Activated CD4-positive, alpha-beta T cell treated with anti-CD3 and anti-CD28 coated beads for 4 hours (primary cell): ENCODE measurements at regions not wholly inside any gene's neighbourhood (a gene's known extent, or its start where the extent isn't known, plus 50 kb on each side); places are given as distances from the start of the nearest gene placed in this dataset.
"Not testable (repeated sequence)": the region's sequence is repeated elsewhere in the genome, so short reads cannot be mapped to it uniquely, and the experiment has no call there.

Experiments
- DNase-seq, 2 donors: peaks; one replicate each; pipeline ENCODE4 v3.0.0-alpha.2; 2020

DNA sequence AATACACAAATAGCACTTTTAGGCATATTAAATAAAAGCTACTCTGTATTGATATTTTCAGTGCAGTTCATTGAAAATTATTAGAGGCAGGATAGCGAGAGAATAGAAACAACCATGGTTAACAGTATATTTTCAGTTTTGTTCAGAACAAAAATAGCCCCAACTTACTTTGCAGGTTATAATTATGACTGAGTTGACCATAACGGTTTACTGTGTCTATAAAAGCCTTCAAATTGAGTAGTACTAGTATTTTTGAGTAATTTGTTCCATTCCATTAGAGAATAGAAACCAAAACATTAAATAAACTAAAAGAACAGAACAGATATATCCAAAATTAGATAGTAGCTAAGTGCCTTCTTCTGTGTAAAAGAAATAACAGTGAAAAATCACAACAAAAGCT is 1108.4 kb upstream of the PCDH20 start:
- no peak for DNase-seq

DNA sequence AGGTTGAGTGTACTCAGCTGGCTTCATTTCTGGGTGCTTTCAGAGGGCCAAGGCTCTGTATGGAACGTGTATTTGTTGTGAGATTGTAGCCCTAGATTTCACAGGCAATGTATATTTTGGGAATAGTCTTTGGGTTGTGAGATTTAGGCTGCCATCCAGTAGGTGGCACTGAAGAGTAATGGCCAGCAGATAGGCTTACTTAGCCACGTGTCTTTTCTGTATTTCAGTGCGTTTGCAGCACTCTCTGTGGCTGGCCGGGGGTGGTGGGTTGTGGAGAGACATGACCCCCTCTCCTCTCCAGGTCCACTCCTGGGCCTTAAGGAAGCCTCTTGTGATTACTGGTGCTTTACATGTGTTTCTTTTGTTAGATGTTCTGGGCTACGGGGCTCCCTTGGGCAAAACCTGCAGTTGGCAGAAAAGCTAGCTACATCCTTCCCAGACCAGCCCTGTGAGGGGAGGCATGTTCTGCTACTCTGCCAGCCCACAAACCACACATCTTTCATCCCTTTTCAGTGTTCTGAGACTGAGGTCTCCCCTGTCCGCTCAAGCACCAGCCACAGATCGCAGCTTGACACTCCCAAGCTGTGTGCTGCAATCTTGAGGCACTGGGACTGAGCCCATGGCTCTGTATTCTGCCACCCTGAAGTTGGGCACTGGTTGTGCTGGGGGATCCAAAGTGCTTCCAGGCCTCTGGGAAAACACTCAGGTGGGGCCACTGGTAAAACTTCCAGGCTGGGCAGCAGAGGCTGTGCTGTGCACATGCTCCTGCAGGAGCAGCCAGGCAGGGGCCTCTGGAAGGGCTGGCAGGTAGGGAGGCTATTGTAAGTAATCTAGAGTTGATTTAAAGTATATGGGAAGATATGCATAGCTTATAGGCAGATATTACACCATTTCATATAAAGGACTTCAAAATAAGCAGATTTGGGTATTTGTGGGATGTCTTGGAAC is 1096.8 kb upstream of the PCDH20 start:
- DNase-seq = no peak

DNA sequence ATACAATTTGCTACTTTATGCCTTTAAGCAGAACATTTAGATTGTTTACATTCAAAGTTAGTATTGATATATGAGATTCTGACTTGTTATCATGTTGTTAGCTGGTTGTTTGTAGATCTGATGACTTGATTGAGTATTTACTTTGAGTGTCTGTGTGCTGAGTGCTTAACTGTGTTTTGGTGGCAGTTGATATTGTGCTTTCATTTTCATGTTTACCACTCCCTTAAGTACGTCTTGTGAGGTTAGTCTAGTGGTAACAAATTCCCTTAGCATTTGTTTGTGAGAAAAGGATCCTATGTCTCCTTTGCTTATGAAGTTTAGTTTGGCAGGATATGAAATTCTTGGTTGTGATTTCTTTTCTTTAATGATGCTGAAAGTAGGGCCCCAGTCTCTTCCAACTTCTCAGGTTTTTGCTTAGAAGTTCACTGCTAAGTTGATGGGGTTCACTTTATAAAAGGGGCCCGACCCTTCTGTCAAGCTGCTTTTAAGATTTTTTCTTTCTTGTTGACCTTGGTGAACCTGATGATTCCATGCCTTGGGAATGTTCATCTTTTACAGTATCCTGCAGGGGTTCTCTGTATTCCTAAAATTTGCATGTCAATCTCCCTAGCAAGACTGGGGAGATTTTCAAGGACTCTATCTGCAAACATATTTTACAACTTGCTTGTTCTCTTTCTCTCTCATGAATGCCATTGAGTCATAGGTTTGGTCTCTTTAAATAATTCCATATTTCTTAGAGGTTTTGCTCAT is 1095.4 kb upstream of the PCDH20 start:
- DNase-seq = no peak

DNA sequence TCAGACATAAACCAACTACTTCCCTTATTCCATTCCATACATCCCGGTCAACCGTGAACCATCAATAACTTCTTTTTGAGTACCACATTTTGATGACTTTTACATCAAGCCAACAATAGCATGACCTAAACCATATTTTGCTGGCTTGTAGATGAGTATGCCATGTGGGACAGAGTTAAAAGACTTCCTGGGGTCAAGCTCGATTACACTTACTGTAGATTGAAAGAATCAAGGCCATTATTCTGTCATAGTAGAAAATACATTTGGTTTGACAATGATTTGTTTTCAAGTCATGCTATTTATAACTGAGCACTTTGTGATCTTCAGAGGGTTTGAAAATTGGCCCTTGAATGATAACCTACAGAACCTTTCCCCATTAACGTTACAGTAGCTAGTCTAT is 1086.9 kb upstream of the PCDH20 start:
- DNase-seq = no peak

DNA sequence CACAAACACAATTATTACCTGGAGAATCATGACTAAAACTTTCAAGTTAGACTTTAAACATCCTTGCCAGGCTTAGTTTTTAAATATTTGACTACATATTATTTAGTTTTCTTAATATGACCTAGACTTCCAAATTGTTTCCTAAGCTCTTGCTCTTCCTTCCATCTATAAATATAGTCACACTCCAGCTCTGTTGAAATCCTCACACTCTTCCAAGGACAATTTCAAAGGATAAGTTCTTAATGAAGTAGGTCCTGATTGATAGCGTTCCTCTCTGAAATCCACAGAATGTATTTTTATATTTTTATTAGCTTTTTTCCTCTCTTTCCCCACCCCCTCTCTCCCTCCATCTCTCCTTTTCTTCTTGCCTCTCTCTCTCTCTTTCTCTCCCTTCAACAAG is 1074.1 kb upstream of the PCDH20 start:
- DNase-seq = no peak

DNA sequence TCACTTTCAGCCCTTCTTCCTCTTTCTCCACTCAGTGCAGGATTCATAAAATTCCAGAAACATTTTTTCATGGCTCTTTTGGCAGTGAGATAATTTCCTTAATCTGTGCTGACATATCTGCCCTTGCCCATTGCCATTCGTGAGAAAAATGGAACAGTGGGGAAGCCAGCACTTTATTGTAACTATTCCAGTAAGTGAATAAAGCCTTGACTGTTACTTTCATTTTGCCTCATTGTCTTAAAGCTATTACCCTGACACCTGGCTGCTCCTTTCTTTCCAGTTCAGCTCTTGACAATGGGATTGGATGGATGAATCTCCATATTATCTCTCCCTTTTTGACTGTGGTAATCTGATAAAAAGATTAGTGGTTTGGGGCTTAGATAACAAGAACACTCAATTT is 1068.1 kb upstream of the PCDH20 start:
- no peak for DNase-seq

DNA sequence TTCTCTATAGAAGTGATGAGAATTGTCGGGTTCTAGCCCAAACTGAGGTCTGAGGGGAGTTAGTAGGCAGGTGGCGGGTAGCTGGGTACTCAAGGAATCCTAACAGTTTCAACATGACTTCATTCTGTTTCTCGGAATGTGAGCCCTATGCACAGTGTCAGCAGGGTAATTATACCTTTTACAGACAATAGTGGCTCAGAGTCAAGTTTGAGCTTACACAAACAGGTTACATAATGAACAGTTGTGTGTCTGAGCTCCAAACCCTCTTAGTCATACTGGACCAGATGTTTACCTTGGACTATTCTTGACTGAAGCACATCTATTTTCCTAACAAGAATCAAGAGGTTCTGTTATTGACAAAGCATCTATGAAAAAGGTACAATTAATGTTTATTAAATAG is 1066.7 kb upstream of the PCDH20 start:
- no peak for DNase-seq

DNA sequence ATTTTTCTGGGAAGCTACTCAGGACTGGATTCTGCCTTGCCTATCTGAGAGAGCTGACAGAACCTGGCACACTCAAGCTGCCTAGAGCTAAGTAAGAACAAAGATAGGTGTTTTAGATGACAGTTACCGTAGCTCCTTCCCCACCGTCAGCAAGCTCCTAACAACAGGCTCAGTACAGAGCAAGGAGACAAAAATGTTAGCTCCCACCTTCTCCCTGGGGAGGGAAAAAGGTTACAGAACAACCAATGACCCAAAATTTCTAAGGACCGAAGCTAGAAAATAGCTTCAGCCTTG is 1058.2 kb upstream of the PCDH20 start:
- DNase-seq = no peak

DNA sequence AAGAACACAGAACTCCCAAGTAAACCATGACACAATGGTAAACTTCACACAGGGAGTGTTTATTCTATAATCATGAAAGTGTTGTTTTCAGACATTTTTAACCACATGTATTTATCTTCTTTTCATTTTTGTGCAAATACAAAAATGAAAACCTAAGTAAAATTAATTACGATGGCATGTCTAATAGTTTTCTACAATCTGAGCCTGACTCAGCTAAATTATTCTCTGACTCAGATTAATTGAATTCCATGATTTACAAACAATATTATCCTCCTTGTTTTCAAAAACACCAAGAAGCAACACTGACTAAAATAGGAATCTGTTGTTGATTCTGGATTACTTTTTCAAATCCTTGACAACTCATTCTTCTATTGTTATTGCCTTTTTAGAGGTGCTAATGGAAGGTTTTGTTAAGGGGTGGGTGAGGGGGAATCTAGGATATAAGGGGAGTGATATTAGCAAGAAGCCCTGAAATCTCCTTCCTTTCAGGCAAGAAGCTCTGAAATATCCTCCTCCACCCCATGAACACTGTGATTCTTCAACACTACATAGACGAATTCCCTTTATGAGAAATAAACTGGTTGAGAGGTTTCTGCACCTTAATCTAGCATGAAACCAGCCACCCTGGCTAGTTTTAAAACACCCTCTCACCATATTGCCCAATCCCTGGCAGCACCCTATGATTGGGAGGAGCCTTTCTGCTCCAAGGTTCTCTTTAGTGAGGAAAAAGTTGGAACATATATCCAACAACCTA is 1057.7 kb upstream of the PCDH20 start:
- no peak for DNase-seq

DNA sequence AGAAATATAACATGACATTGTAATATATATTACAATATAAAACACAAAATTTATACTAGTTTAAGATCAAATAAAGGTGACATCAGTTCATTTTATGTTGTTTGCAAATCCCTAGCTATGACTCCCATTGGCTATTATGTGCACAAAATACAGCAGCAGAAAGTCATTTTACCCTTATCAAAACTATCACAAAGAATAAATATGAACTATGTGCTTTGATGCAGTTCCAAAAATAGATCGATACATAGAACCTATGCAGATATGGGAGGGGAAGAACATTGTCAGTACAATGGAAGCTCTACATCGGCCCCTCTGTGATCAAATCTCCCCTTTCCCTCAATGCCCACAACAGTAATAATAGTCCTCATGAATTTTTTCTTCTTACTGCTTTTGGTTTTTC is 1038.1 kb upstream of the PCDH20 start:
- no peak for DNase-seq

DNA sequence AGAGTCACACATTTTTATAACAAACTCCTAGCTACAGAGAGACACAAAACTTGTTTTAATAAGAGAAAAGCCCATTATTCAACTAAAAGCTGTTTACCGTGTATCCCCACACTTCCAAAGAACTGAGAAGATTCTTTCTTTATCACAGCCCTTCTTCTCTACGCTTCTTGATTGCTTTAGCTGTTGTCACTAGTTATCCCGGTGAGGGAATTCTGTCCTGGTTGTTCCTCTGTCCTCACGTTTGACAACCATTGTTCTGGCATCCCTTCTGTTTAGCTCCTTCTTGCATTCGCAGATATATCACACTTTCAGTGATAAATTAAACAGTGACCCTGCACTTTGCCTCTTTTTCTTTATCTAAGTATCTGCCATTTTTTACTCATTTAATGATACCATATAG is 1035.1 kb upstream of the PCDH20 start:
- DNase-seq = no peak

DNA sequence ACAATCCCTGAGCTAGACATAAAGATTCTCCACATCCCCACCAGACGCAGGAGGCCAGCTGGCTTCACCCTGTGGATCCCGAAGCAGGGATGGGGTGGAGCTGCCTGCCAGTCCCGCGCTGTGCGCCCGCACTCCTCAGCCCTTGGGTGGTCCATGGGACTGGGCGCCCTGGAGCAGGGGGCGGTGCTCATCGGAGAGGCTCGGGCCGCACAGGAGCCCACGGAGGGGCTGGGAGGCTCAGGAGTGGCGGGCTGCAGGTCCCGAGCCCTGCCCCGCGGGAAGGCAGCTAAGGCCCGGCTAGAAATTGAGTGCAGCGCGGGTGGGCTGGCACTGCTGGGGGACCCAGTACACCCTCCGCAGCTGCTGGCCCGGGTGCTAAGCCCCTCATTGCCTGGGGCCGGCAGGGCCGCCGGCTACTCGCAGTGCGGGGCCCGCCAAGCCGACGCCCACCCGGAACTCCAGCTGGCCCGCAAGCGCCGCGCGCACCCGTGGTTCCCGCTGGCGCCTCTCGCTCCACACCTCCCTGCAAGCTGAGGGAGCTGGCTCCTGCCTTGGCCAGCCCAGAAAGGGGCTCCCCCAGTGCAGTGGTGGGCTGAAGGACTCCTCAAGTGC is 1032.2 kb upstream of the PCDH20 start:
- DNase-seq = not testable (repeated sequence)

DNA sequence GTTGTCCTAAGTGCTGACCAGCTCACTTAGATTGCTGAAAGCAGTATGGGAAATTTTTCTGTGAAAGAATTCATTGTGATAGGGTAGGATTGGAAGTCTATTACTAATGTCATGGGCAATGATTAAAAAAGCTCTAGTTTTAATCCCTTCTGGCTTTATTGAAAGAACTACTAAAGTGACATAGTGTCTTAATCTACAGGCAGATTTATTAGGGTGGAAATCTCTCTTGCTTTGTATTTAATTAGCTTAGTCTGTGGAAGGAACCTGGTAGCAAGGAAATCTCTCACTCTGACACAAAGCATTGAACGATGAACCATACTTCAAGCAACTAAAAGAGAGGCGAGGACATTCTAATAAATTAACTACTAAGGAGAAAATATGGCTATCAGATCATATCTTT is 1029.2 kb upstream of the PCDH20 start:
- DNase-seq = no peak

DNA sequence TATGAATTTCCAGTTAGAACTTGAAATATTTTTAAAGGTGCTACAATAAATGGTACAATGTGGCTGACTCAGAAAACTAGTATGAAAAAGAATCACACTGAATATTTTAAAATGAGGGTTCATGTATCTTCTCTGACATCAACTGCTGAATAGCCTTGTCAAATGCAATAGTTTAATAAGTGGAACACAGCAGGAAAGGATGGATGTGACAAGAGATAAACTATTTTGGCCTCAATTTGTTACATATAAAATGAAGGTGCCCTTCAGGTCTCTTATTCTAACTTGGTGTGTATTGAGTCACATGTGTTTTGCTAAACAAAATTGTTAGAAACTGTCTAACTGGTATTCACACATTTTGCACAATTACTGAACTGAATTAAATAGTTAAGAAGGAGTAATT is 1018.4 kb upstream of the PCDH20 start:
- no peak for DNase-seq

DNA sequence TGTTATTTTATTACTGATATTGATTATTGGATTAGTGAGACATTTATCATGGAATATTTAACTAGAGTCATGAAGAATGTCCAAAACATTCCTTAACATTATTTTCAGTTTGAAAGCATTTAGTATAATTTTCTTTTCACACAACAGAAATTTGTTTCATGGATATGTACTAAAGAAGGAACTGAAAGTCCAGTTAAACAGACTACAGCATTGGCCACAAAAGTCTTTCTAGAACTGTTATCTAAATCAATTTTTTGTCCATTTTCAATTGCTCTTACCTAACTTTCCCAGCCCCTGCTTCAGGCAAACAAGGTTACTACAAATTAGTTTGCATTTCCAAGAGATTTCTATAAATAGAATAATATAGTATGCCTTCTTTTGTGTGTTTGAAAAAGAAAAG is 1018.0 kb upstream of the PCDH20 start:
- no peak for DNase-seq

DNA sequence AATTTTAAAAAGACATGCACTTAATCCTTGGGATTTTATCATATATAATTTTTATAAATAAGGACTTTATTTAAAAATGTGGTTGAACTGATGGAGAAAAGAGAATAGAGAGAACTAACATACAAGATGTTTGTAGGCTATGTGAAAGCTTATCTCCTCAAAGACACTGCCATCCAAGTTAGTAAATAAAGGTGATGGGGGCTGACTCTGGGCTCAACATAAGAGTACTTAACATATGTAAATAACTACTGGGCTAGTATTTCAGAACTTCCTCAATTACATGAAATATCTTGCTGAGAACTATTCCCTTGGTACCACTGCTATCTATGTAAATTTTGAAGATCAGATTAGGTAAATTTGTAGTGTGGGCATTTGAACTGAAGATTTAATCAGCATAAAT is 1017.3 kb upstream of the PCDH20 start:
- DNase-seq = no peak

DNA sequence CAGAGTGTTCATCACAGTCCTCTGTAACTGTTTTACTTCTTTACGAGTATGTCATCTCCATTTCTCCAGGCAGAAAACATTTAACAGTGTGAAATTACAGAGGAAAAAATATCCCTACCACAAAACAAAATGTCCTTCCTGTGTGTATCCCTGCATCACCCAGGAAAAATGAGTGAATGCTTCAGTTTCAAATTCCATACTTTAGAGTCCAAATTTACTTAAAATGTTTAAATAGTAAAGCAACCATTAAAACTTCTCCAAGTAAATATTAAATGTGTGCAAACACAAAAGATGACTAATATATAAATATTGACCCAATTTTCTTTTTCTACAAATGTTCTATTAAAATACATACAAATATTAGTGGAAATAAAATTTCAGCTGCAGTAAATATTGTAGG is 1016.6 kb upstream of the PCDH20 start:
- no peak for DNase-seq

DNA sequence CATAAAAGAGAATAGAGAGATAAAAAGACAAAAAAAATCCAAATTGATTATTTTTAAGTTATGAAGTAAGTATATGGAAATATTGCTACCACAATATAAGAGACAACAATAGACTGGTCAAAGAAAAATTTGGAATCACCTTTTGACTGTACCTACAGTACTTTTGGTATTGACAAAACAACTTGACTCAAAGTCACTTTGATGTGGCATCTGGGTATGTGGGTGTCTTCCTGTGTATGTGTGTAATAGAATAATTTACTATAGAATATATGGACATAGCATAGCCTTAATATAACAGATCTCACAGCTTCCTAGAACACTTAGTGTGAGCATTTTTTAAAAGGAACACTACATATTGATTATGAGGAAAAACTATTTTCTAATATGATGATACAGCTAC is 1016.2 kb upstream of the PCDH20 start:
- no peak for DNase-seq

DNA sequence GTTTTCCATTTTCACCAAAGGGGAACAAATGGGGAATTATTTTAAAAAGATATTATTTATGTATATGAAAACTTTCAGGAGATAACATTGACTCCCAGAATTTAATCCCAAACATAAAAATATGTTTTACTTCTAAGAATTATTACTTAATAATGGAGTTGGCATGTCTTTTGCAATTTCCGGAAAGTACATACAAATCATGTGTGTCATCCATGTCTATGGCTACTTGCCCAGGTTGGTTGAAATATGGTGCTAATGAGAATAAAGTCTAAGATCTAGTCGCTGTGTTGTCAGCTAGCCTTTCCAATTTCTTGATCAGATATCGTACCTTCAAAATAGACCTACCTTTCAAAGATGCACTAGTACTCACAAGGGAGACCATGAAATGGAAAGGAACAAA is 1003.2 kb upstream of the PCDH20 start:
- DNase-seq = no peak

DNA sequence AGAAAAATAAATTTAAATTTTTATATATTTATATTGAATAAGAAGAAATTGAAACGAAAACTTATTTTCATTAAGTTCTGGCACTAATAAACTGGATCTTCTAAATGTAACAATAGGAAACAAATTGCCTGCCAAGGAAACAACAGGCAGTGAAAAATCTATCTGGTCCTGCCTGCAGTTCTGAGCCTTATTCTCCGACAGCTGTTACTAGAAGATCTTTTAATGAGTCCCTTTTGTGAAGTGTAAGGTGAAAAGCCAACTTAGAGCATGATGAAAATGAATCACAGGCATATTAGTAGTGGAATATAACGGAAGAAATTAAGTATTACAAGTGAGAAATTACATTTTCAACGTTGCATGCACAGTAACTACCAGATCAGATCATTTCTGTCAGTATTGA is 1002.7 kb upstream of the PCDH20 start:
- no peak for DNase-seq

DNA sequence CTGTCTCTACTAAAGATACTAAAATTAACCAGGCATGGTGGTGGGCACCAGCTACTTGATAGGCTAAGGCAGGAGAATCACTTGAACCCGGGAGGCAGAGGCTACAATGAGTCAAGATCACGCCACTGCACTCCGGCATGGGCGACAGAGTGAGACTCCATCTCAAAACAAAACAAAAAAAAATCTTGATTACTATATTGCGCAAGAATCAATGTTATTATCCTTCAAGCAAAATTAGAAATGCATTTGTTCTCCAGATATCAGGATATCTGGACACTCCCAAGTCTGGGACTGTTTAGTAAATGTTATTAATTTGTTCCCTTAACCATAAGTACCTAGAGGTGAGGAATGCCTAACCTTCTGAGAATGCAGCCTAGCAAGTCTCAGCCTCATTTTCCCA is 992.2 kb upstream of the PCDH20 start:
- DNase-seq = no peak

DNA sequence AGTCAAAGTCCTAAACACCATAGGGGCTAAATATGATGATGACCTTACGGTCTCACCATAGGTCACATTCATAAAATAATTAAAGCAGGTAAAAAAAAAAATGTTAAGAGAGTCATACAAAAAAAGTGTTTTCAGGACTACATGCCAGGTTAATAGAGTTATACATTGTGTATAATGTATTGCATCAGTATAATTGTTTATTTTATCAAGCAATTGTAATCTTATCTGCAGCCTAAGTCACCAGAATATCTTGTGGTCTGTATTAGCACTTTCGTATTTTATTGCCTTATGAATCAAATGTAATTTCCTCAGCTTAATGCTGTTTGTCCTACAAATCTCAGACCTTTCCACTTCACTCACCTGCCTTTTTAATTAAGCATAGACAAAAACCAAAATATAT is 972.9 kb upstream of the PCDH20 start:
- no peak for DNase-seq

DNA sequence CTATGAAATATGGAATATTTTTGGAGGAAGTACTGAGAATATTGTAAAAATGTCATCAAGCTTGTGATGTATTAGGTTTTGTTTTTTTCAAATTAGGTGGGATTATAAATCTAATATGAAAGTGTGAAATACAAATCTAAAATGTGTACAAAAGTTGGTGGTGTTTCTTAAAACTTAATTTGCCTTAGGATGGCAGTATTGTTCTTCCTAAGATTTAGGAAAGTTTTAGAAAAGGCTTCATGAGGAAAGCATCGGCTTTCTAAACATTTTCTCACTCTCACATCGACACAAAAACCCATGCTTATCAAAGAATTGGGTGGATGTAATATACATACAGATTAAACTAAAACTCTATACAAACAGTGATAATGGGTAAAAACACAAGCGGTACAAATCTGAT is 972.0 kb upstream of the PCDH20 start:
- DNase-seq = no peak
